ENCODE measurements at regions not wholly inside any gene's neighbourhood (a gene's known extent, or its start where the extent isn't known, plus 50 kb on each side); places are given as distances from the start of the nearest gene placed in this dataset.

DNA sequence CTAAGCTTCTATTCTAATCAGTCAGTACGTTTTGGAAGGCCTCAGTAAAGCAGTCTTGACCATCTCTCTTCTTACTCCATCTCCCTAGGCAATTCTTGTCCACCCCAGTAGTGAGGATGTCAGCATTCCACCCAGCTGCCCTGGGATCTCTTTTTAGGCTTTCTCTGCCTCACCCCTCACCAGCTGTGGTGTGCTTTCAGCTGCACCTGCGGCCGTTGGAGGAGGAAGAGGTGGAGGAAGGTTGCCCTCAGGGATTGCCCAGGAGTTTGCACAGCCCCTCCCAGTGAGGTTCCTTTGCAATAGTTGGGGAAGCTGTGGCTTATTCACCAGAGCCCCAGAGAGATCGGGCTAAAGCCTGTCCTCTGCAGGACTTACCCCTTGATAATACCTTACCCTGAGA lies 615.8 kb downstream of the BNC2 start:
- TF ChIP-seq, protein P1, sequence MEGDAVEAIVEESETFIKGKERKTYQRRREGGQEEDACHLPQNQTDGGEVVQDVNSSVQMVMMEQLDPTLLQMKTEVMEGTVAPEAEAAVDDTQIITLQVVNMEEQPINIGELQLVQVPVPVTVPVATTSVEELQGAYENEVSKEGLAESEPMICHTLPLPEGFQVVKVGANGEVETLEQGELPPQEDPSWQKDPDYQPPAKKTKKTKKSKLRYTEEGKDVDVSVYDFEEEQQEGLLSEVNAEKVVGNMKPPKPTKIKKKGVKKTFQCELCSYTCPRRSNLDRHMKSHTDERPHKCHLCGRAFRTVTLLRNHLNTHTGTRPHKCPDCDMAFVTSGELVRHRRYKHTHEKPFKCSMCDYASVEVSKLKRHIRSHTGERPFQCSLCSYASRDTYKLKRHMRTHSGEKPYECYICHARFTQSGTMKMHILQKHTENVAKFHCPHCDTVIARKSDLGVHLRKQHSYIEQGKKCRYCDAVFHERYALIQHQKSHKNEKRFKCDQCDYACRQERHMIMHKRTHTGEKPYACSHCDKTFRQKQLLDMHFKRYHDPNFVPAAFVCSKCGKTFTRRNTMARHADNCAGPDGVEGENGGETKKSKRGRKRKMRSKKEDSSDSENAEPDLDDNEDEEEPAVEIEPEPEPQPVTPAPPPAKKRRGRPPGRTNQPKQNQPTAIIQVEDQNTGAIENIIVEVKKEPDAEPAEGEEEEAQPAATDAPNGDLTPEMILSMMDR (IDR thresholded peaks at IDR 0.05) = no peak
- TF ChIP-seq, protein P2, sequence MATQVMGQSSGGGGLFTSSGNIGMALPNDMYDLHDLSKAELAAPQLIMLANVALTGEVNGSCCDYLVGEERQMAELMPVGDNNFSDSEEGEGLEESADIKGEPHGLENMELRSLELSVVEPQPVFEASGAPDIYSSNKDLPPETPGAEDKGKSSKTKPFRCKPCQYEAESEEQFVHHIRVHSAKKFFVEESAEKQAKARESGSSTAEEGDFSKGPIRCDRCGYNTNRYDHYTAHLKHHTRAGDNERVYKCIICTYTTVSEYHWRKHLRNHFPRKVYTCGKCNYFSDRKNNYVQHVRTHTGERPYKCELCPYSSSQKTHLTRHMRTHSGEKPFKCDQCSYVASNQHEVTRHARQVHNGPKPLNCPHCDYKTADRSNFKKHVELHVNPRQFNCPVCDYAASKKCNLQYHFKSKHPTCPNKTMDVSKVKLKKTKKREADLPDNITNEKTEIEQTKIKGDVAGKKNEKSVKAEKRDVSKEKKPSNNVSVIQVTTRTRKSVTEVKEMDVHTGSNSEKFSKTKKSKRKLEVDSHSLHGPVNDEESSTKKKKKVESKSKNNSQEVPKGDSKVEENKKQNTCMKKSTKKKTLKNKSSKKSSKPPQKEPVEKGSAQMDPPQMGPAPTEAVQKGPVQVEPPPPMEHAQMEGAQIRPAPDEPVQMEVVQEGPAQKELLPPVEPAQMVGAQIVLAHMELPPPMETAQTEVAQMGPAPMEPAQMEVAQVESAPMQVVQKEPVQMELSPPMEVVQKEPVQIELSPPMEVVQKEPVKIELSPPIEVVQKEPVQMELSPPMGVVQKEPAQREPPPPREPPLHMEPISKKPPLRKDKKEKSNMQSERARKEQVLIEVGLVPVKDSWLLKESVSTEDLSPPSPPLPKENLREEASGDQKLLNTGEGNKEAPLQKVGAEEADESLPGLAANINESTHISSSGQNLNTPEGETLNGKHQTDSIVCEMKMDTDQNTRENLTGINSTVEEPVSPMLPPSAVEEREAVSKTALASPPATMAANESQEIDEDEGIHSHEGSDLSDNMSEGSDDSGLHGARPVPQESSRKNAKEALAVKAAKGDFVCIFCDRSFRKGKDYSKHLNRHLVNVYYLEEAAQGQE (IDR thresholded peaks at IDR 0.05; ENCODE audit: insufficient read depth in 1 of 2, low read depth in 2 of 2, low read length in 1 of 2) = no peak
